Keratinocyte (primary cell): ENCODE measurements at regions not wholly inside any gene's neighbourhood (a gene's known extent, or its start where the extent isn't known, plus 50 kb on each side); places are given as distances from the start of the nearest gene placed in this dataset.

Experiments used
- DNase-seq: peaks from one replicate; pipeline ENCODE4 v3.0.0-alpha.2; 2011; ENCODE audit warnings: low read depth, missing footprints, low spot score
- FAIRE-seq: peaks from 2 replicates; lab custom pipeline; 2011; peaks lifted over from hg19 to GRCh38; lab: Jason Lieb, UNC
- H2AFZ ChIP-seq: 2 replicates; pipeline ENCODE4 v1.6.0; 2012; ENCODE audit warnings: low read length, control low read depth, inconsistent platforms; ENCODE audit not compliant: control insufficient read depth
- H3K27ac ChIP-seq: 2 replicates; pipeline ENCODE4 v1.5.1; 2011; ENCODE audit warnings: low read length; ENCODE audit not compliant: control insufficient read depth, insufficient read depth
- H3K27me3 ChIP-seq: 3 replicates; pipeline ENCODE4 v1.6.0; 2011; ENCODE audit warnings: low read length; ENCODE audit not compliant: control insufficient read depth, insufficient read depth; ENCODE audit errors: extremely low read depth
- H3K36me3 ChIP-seq, 2 experiments: 2 replicates in 1 of 2; 3 replicates in 1 of 2; pipeline ENCODE4 v1.5.1; 2011; ENCODE audit warnings: low read length in 2 of 2, mild to moderate bottlenecking in 1 of 2; ENCODE audit not compliant: control insufficient read depth in 2 of 2, insufficient read depth in 2 of 2; ENCODE audit errors: extremely low read depth in 1 of 2
- H3K4me1 ChIP-seq: 3 replicates; pipeline ENCODE4 v1.5.1; 2011; ENCODE audit warnings: low read length; ENCODE audit not compliant: control insufficient read depth, insufficient read depth; ENCODE audit errors: extremely low read depth
- H3K4me2 ChIP-seq: 3 replicates; pipeline ENCODE4 v1.6.0; 2011; ENCODE audit warnings: low read depth, low read length; ENCODE audit not compliant: control insufficient read depth, insufficient read depth; ENCODE audit errors: extremely low read depth
- H3K4me3 ChIP-seq, 3 experiments: fragments of 200-600 bp in 1 of 3; sonication (generic) in 1 of 3; 2 replicates in 2 of 3; 3 replicates in 1 of 3; pipeline ENCODE4 v1.5.1; 2011 to 2016; ENCODE audit warnings: low read length in 3 of 3, mild to moderate bottlenecking in 3 of 3, control low read depth in 2 of 3, inconsistent platforms in 1 of 3, low read depth in 1 of 3, mixed read lengths in 1 of 3, mixed run types in 1 of 3, moderate library complexity in 1 of 3; ENCODE audit not compliant: control insufficient read depth in 2 of 3, insufficient read depth in 2 of 3; ENCODE audit errors: extremely low read depth in 1 of 3
- H3K79me2 ChIP-seq: 2 replicates; pipeline ENCODE4 v1.6.0; 2012; ENCODE audit warnings: low read length; ENCODE audit not compliant: control insufficient read depth, insufficient read depth
- H3K9ac ChIP-seq: 3 replicates; pipeline ENCODE4 v1.6.0; 2011; ENCODE audit warnings: low read length; ENCODE audit not compliant: control insufficient read depth, insufficient read depth; ENCODE audit errors: extremely low read depth
- H3K9me1 ChIP-seq: 3 replicates; pipeline ENCODE4 v1.6.0; 2011; ENCODE audit warnings: low read length; ENCODE audit not compliant: control insufficient read depth, insufficient read depth; ENCODE audit errors: extremely low read depth
- H3K9me3 ChIP-seq: 2 replicates; pipeline ENCODE4 v1.5.1; 2012; ENCODE audit warnings: low read depth, low read length; ENCODE audit not compliant: control insufficient read depth
- H4K20me1 ChIP-seq: 3 replicates; pipeline ENCODE4 v1.6.0; 2011; ENCODE audit warnings: low read length; ENCODE audit not compliant: control insufficient read depth, insufficient read depth; ENCODE audit errors: extremely low read depth
- CTCF ChIP-seq, 3 experiments: IDR thresholded peaks in 1 of 3; conservative IDR thresholded peaks in 1 of 3; optimal IDR thresholded peaks in 1 of 3; 2 replicates in 2 of 3; 3 replicates in 1 of 3; pipeline versions ENCODE3 to v1.5.1; 2011; ENCODE audit warnings: low read length in 3 of 3, mild to moderate bottlenecking in 3 of 3, moderate library complexity in 2 of 3, control low read depth in 1 of 3, inconsistent platforms in 1 of 3; ENCODE audit not compliant: insufficient read depth in 2 of 3; ENCODE audit errors: extremely low read depth in 1 of 3
- EZH2 ChIP-seq: IDR thresholded peaks from one replicate; pipeline ENCODE4 v1.6.1; 2012; ENCODE audit warnings: inconsistent platforms, mild to moderate bottlenecking, low read length, moderate library complexity
- dilution Hi-C: fragments of 300-500 bp; cut with MboI; formaldehyde crosslinking; loops from one replicate; pipeline ENCODE4 v1.7.0; 2020; ENCODE audit warnings: low sequenced_read_pairs; ENCODE audit not compliant: extremely low pct_ligation_motif_present

GRCh38 chrX:40494005-40494404 lies 86.8 kb upstream of the ATP6AP2 start:
- no peak overlapping the region for H2AFZ ChIP-seq
- H3K9ac ChIP-seq: no peak overlapping the region
- no peaks in the 10 kb centered on the region for H3K79me2 ChIP-seq
- dilution Hi-C loops: no loop called here
- no peak for TF ChIP-seq CTCF (optimal IDR thresholded peaks at IDR 0.05 in 1 of 3, IDR thresholded peaks at IDR 0.05 in 1 of 3, conservative IDR thresholded peaks at IDR 0.05 in 1 of 3; ENCODE audit: extremely low read depth in 1 of 3, insufficient read depth in 2 of 3, low read length in 3 of 3)
- TF ChIP-seq EZH2: no peak
- no peaks in the 10 kb centered on the region for H3K4me1 ChIP-seq
- no peaks in the 10 kb centered on the region for H3K9me1 ChIP-seq
- FAIRE-seq (no peak), DNase-seq (no peak)
- no peaks in the 10 kb centered on the region for H4K20me1 ChIP-seq
- H3K9me3 ChIP-seq: no peaks in the 10 kb centered on the region
- no peak overlapping the region for H3K27ac ChIP-seq
- H3K27me3 ChIP-seq: no peaks in the 10 kb centered on the region
- H3K4me3 ChIP-seq: no peak overlapping the region
- H3K4me2 ChIP-seq: no peak overlapping the region
- H3K36me3 ChIP-seq: no peaks in the 10 kb centered on the region

GRCh38 chrX:40488296-40488695 lies 92.5 kb upstream of the ATP6AP2 start:
- Histone ChIP-seq H3K27me3 (no peaks in the 10 kb centered on the region), H3K4me2 (no peak overlapping the region), H2AFZ (no peak overlapping the region), H3K36me3 (no peaks in the 10 kb centered on the region), H3K9me1 (no peaks in the 10 kb centered on the region), H3K9me3 (no peaks in the 10 kb centered on the region), H3K4me1 (no peaks in the 10 kb centered on the region), H3K79me2 (no peaks in the 10 kb centered on the region), H3K9ac (no peak overlapping the region), H3K27ac (no peak overlapping the region), H3K4me3 (no peak overlapping the region), H4K20me1 (no peaks in the 10 kb centered on the region)
- no peak for FAIRE-seq
- TF ChIP-seq CTCF (optimal IDR thresholded peaks at IDR 0.05 in 1 of 3, IDR thresholded peaks at IDR 0.05 in 1 of 3, conservative IDR thresholded peaks at IDR 0.05 in 1 of 3; ENCODE audit: extremely low read depth in 1 of 3, insufficient read depth in 2 of 3, low read length in 3 of 3) (no peak), EZH2 (no peak)
- dilution Hi-C loops: no loop called here
- no peak for DNase-seq
